GM12878 (cell line): ENCODE measurements at regions not wholly inside any gene's neighbourhood (a gene's known extent, or its start where the extent isn't known, plus 50 kb on each side); places are given as distances from the start of the nearest gene placed in this dataset.

Source experiments
- ATAC-seq: fragments of 200-7000 bp; cut with Tn5 transposase; 3 replicates; pipeline ENCODE4 v1.9.1; 2020; ENCODE audit warnings: mild to moderate bottlenecking, moderate library complexity
- BruUV-seq: library from RNA; stranded (reverse); fragments of 400-500 nt; replicated peaks from 2 replicates; lab custom pipeline; 2021; lab: Mats Ljungman, UMichigan
- CTCF ChIA-PET: fragments of 300-600 bp; sonication (Branson Sonifier 250); formaldehyde crosslinking; extraction: SDS; loops from one replicate; lab custom pipeline; 2021; ENCODE audit warnings: inconsistent platforms; lab: Yijun Ruan, JAX
- POLR2A ChIA-PET: fragments of 350-600 bp; formaldehyde crosslinking; extraction: SDS; loops from one replicate; lab custom pipeline; 2021; ENCODE audit warnings: inconsistent platforms; lab: Charles Lee
- RAD21 ChIA-PET: fragments of 300-600 bp; sonication (Branson Sonifier 250); formaldehyde crosslinking; loops from one replicate; lab custom pipeline; 2023; ENCODE audit warnings: antibody characterized with exemption; ENCODE audit not compliant: unreplicated experiment; lab: Charles Lee
- SMC1A ChIA-PET: fragments of 300-600 bp; sonication (Branson Sonifier 250); formaldehyde crosslinking; loops from one replicate; lab custom pipeline; 2023; ENCODE audit not compliant: unreplicated experiment, uncharacterized antibody; lab: Charles Lee
- DNase-seq: peaks from one replicate; pipeline ENCODE4 v3.0.0-alpha.2; 2011; ENCODE audit warnings: low read depth, low spot score
- FAIRE-seq: peaks from 3 replicates; lab custom pipeline; 2011; peaks lifted over from hg19 to GRCh38; lab: Jason Lieb, UNC
- H2AFZ ChIP-seq: 2 replicates; pipeline ENCODE4 v1.6.0; 2011; ENCODE audit warnings: low read depth, low read length, control low read depth; ENCODE audit not compliant: control insufficient read depth
- H3K27ac ChIP-seq: 2 replicates; pipeline ENCODE4 v1.5.1; 2011; ENCODE audit warnings: control low read depth; ENCODE audit not compliant: control insufficient read depth, insufficient read depth
- H3K27me3 ChIP-seq, 2 experiments: replicated peaks in 1 of 2; 2 replicates each; pipeline versions ENCODE4 v1.6.0 to v1.6.1; 2011; ENCODE audit warnings: low read length in 1 of 2; ENCODE audit not compliant: control insufficient read depth in 2 of 2, insufficient read depth in 2 of 2
- H3K36me3 ChIP-seq, 2 experiments: 2 replicates each; pipeline ENCODE4 v1.5.1; 2011; ENCODE audit warnings: low read length in 1 of 2; ENCODE audit not compliant: control insufficient read depth in 2 of 2, insufficient read depth in 2 of 2
- H3K4me1 ChIP-seq: 2 replicates; pipeline ENCODE4 v1.6.1; 2011; ENCODE audit warnings: mild to moderate bottlenecking, low read length, moderate library complexity, mixed read lengths; ENCODE audit not compliant: control insufficient read depth, insufficient read depth
- H3K4me2 ChIP-seq: 2 replicates; pipeline ENCODE4 v1.6.0; 2011; ENCODE audit warnings: control low read depth; ENCODE audit not compliant: control insufficient read depth, insufficient read depth
- H3K4me3 ChIP-seq: fragments of 200-600 bp; sonication (generic); 2 replicates; pipeline ENCODE4 v1.5.1; 2016
- H3K79me2 ChIP-seq: 2 replicates; pipeline ENCODE4 v1.6.0; 2011; ENCODE audit warnings: low read length; ENCODE audit not compliant: control insufficient read depth, insufficient read depth
- H3K9ac ChIP-seq: 2 replicates; pipeline ENCODE4 v1.8.0; 2011; ENCODE audit warnings: low read length, control low read depth, mixed read lengths; ENCODE audit not compliant: control insufficient read depth, insufficient read depth
- H3K9me3 ChIP-seq: replicated peaks from 3 replicates; pipeline ENCODE4 v1.5.1; 2011; ENCODE audit warnings: mild to moderate bottlenecking, low read length; ENCODE audit not compliant: control insufficient read depth, insufficient read depth
- H4K20me1 ChIP-seq: 2 replicates; pipeline ENCODE4 v1.6.0; 2011; ENCODE audit not compliant: control insufficient read depth, insufficient read depth
- BCL11A ChIP-seq: IDR thresholded peaks from 2 replicates; pipeline ENCODE4 v1.6.1; 2011; ENCODE audit warnings: low read depth, low read length
- FOXM1 ChIP-seq: IDR thresholded peaks from 2 replicates; pipeline ENCODE4 v1.6.1; 2012; ENCODE audit warnings: low read depth, mild to moderate bottlenecking, inconsistent platforms, low read length, moderate library complexity
- HDAC6 ChIP-seq: fragments of 200-600 bp; sonication (generic); IDR thresholded peaks from one replicate; pipeline ENCODE4 v1.8.0; 2017; ENCODE audit warnings: antibody characterized with exemption; ENCODE audit not compliant: unreplicated experiment
- IKZF1 ChIP-seq: fragments of 450-650 bp; conservative IDR thresholded peaks from 2 replicates; pipeline ENCODE4 v1.6.1; 2017; ENCODE audit warnings: antibody characterized with exemption, mild to moderate bottlenecking
- MEF2A ChIP-seq: IDR thresholded peaks from 2 replicates; pipeline ENCODE4 v1.6.1; 2011; ENCODE audit warnings: low read depth, mild to moderate bottlenecking, low read length, moderate library complexity; ENCODE audit not compliant: insufficient read depth
- MYC ChIP-seq: IDR thresholded peaks from 2 replicates; pipeline ENCODE4 v1.6.1; 2011; ENCODE audit warnings: mild to moderate bottlenecking, low read length, moderate library complexity, inconsistent platforms; ENCODE audit not compliant: insufficient read depth, insufficient replicate concordance, insufficient read length, severe bottlenecking
- NRF1 ChIP-seq: conservative IDR thresholded peaks from 2 replicates; pipeline ENCODE4 v1.6.1; 2011; ENCODE audit warnings: mild to moderate bottlenecking, low read depth, low read length, improper control_type of control experiment
- RAD21 ChIP-seq: IDR thresholded peaks from 2 replicates; pipeline ENCODE4 v1.6.1; 2011; ENCODE audit warnings: mild to moderate bottlenecking, low read depth, low read length, moderate library complexity; ENCODE audit not compliant: insufficient read depth
- RAD51 ChIP-seq: fragments of 450-650 bp; IDR thresholded peaks from 2 replicates; pipeline ENCODE4 v1.6.1; 2016; ENCODE audit warnings: moderate library complexity, mild to moderate bottlenecking, inconsistent platforms
- SMAD5 ChIP-seq: IDR thresholded peaks from 2 replicates; pipeline ENCODE4 v1.6.1; 2016; ENCODE audit warnings: antibody characterized with exemption, low read depth
- SMARCA5 ChIP-seq: fragments of 450-650 bp; IDR thresholded peaks from 2 replicates; pipeline ENCODE4 v1.6.1; 2017; ENCODE audit warnings: mild to moderate bottlenecking
- SPI1 ChIP-seq: IDR thresholded peaks from 2 replicates; pipeline ENCODE4 v1.6.1; 2011; ENCODE audit warnings: low read depth, mild to moderate bottlenecking, low read length, moderate library complexity, borderline replicate concordance; ENCODE audit not compliant: insufficient read depth
- TCF12 ChIP-seq: IDR thresholded peaks from 2 replicates; pipeline ENCODE4 v1.6.1; 2011; ENCODE audit warnings: low read depth, mild to moderate bottlenecking, low read length
- WRNIP1 ChIP-seq: IDR thresholded peaks from 2 replicates; pipeline ENCODE4 v1.6.1; 2011; ENCODE audit warnings: low read depth, low read length, improper control_type of control experiment, borderline replicate concordance
- ZNF274 ChIP-seq: IDR thresholded peaks from one replicate; pipeline ENCODE4 v1.8.0; 2011; ENCODE audit not compliant: insufficient read length, insufficient read depth
- WGBS: methylation state at CpG from one replicate; pipeline ENCODE4 v1.1.6; 2016; ENCODE audit warnings: low lambda C conversion rate; ENCODE audit not compliant: insufficient replicate concordance, insufficient coverage; ENCODE audit errors: missing lambda C conversion rate; 5-methylcytosine and 5-hydroxymethylcytosine counted together
- in situ Hi-C: fragments of 300-500 bp; cut with MboI; formaldehyde crosslinking; loops from 9 replicates; pipeline ENCODE4 v1.14.3; 2018; ENCODE audit warnings: mixed read lengths
- intact Hi-C: fragments of 100-400 bp; cut with micrococcal nuclease; formaldehyde crosslinking; loops from one replicate; pipeline ENCODE4 v1.14.2; 2022; ENCODE audit not compliant: unreplicated experiment
- TF ChIP-seq, protein P1 (sequence below): fragments of 450-650 bp; formaldehyde crosslinking; IDR thresholded peaks from 2 replicates; pipeline ENCODE4 v1.5.0; 2022; ENCODE audit warnings: mild to moderate bottlenecking, missing genetic modification characterization
- TF ChIP-seq, protein P2 (sequence below): fragments of 450-650 bp; IDR thresholded peaks from 2 replicates; pipeline ENCODE4 v1.6.1; 2017; ENCODE audit warnings: low read depth, mild to moderate bottlenecking, moderate library complexity
- TF ChIP-seq, protein P3 (sequence below): fragments of 450-650 bp; IDR thresholded peaks from 2 replicates; pipeline ENCODE4 v1.6.1; 2016; ENCODE audit warnings: mild to moderate bottlenecking
- TF ChIP-seq, protein P4 (sequence below): fragments of 450-650 bp; IDR thresholded peaks from 2 replicates; pipeline ENCODE4 v1.6.1; 2017; ENCODE audit warnings: borderline replicate concordance

DNA sequence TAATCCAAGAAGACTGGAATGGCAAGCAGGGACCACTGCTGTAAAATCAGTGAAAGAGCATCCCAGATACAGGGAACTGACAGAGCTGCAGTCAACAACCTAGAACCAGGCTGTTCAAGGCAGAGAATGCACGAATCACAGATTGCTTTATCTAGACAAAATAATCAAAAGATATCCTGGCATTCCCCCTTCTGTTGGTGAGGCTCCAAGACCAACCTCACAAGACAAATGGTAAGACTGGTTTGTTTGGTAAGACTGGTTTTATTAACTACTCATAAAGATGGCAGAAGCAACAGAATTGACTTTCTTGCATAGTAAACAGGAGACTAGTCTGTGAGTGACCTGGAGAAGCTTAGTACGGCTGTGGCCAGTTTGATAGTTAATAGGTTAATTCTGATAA, 88.8 kb upstream of the AHI1 start:
- POLR2A ChIA-PET: no interaction called here
- FAIRE-seq: no peak
- Histone ChIP-seq H3K27me3 (no peaks in the 10 kb centered on the region), H3K9ac (no peak overlapping the region), H4K20me1 (no peaks in the 10 kb centered on the region)
- SMC1A ChIA-PET: interaction anchor here (1.1 kb wide), 1 partner anchor 51 kb away, joined by 3 read pairs; no protein-coding TSS in a partner anchor
- TF ChIP-seq NRF1: no peak
- TF ChIP-seq, protein P1, sequence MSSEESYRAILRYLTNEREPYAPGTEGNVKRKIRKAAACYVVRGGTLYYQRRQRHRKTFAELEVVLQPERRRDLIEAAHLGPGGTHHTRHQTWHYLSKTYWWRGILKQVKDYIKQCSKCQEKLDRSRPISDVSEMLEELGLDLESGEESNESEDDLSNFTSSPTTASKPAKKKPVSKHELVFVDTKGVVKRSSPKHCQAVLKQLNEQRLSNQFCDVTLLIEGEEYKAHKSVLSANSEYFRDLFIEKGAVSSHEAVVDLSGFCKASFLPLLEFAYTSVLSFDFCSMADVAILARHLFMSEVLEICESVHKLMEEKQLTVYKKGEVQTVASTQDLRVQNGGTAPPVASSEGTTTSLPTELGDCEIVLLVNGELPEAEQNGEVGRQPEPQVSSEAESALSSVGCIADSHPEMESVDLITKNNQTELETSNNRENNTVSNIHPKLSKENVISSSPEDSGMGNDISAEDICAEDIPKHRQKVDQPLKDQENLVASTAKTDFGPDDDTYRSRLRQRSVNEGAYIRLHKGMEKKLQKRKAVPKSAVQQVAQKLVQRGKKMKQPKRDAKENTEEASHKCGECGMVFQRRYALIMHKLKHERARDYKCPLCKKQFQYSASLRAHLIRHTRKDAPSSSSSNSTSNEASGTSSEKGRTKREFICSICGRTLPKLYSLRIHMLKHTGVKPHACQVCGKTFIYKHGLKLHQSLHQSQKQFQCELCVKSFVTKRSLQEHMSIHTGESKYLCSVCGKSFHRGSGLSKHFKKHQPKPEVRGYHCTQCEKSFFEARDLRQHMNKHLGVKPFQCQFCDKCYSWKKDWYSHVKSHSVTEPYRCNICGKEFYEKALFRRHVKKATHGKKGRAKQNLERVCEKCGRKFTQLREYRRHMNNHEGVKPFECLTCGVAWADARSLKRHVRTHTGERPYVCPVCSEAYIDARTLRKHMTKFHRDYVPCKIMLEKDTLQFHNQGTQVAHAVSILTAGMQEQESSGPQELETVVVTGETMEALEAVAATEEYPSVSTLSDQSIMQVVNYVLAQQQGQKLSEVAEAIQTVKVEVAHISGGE (CRISPR knock-in tag): no peak
- TF ChIP-seq HDAC6: no peak
- no peak for TF ChIP-seq SPI1
- no peak for TF ChIP-seq TCF12
- no peak for TF ChIP-seq ZNF274
- no peak for TF ChIP-seq SMAD5
- no peak for TF ChIP-seq WRNIP1
- TF ChIP-seq SMARCA5: no peak
- TF ChIP-seq RAD21: no peak
- TF ChIP-seq MYC: no peak
- TF ChIP-seq RAD51: no peak
- TF ChIP-seq, protein P2, sequence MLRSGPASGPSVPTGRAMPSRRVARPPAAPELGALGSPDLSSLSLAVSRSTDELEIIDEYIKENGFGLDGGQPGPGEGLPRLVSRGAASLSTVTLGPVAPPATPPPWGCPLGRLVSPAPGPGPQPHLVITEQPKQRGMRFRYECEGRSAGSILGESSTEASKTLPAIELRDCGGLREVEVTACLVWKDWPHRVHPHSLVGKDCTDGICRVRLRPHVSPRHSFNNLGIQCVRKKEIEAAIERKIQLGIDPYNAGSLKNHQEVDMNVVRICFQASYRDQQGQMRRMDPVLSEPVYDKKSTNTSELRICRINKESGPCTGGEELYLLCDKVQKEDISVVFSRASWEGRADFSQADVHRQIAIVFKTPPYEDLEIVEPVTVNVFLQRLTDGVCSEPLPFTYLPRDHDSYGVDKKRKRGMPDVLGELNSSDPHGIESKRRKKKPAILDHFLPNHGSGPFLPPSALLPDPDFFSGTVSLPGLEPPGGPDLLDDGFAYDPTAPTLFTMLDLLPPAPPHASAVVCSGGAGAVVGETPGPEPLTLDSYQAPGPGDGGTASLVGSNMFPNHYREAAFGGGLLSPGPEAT: no peak
- no peak for TF ChIP-seq MEF2A
- TF ChIP-seq, protein P3, sequence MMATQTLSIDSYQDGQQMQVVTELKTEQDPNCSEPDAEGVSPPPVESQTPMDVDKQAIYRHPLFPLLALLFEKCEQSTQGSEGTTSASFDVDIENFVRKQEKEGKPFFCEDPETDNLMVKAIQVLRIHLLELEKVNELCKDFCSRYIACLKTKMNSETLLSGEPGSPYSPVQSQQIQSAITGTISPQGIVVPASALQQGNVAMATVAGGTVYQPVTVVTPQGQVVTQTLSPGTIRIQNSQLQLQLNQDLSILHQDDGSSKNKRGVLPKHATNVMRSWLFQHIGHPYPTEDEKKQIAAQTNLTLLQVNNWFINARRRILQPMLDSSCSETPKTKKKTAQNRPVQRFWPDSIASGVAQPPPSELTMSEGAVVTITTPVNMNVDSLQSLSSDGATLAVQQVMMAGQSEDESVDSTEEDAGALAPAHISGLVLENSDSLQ: no peak
- no peak for TF ChIP-seq FOXM1
- TF ChIP-seq, protein P4, sequence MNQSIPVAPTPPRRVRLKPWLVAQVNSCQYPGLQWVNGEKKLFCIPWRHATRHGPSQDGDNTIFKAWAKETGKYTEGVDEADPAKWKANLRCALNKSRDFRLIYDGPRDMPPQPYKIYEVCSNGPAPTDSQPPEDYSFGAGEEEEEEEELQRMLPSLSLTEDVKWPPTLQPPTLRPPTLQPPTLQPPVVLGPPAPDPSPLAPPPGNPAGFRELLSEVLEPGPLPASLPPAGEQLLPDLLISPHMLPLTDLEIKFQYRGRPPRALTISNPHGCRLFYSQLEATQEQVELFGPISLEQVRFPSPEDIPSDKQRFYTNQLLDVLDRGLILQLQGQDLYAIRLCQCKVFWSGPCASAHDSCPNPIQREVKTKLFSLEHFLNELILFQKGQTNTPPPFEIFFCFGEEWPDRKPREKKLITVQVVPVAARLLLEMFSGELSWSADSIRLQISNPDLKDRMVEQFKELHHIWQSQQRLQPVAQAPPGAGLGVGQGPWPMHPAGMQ: no peak
- no peak for TF ChIP-seq BCL11A
- no peak for TF ChIP-seq IKZF1
- TF ChIP-seq, all 136 proteins: peak for 0
- intact Hi-C loops: loop anchor here (5.0 kb wide), 1 partner anchor 66 kb away; no protein-coding TSS in a partner anchor
- H3K4me3 ChIP-seq: no peak overlapping the region
- no TSS peak for BruUV-seq
- ATAC-seq: peak; percentile 32
- RAD21 ChIA-PET: no interaction called here
- H3K9me3 ChIP-seq: no peaks in the 10 kb centered on the region; the same call in 2 of the 3 replicates
- DNase-seq: no peak
- in situ Hi-C loops: no loop called here
- no peak overlapping the region for H3K4me2 ChIP-seq
- H3K79me2 ChIP-seq: no peaks in the 10 kb centered on the region
- no peak overlapping the region for H2AFZ ChIP-seq
- H3K36me3 ChIP-seq: no peaks in the 10 kb centered on the region
- H3K4me1 ChIP-seq: no peaks in the 10 kb centered on the region
- WGBS: 42% methylated on average over 2 of the region's 2 CpGs
- H3K27ac ChIP-seq: no peak overlapping the region
- CTCF ChIA-PET: interaction anchor here (0.7 to 1.3 kb wide), 3 partner anchors 51 to 265 kb away, joined by 3 to 4 read pairs (median 3); partner anchors contain the start of gene PDE7B
